Mucosa of descending colon (tissue), 3 donors: ENCODE measurements at regions not wholly inside any gene's neighbourhood (a gene's known extent, or its start where the extent isn't known, plus 50 kb on each side); places are given as distances from the start of the nearest gene placed in this dataset.

ENCODE experiments used
- ATAC-seq: fragments of 200-7000 bp; cut with Tn5 transposase; one replicate; pipeline ENCODE4 v1.9.1; 2020; ENCODE audit warnings: mild to moderate bottlenecking, moderate library complexity
- DNase-seq, 3 donors: peaks; one replicate each; pipeline ENCODE4 v3.0.0-alpha.2; 2020
- H3K36me3 ChIP-seq: fragments of 200-600 bp; one replicate; pipeline ENCODE4 v1.8.0; 2021; ENCODE audit warnings: low read depth, mild to moderate bottlenecking
- H3K4me1 ChIP-seq: fragments of 200-600 bp; one replicate; pipeline ENCODE4 v1.8.0; 2021; ENCODE audit warnings: low read depth, mild to moderate bottlenecking
- H3K4me3 ChIP-seq: fragments of 200-600 bp; one replicate; pipeline ENCODE4 v1.8.0; 2021; ENCODE audit warnings: mild to moderate bottlenecking
- H3K9me3 ChIP-seq: fragments of 200-600 bp; one replicate; pipeline ENCODE4 v1.8.0; 2021; ENCODE audit warnings: mild to moderate bottlenecking
- CTCF ChIP-seq: fragments of 200-600 bp; IDR thresholded peaks from one replicate; pipeline ENCODE4 v1.8.0; 2022; ENCODE audit warnings: antibody characterized with exemption, mild to moderate bottlenecking
- intact Hi-C, 2 donors: fragments of 100-400 bp; cut with DNase I in 1 of 2; cut with micrococcal nuclease in 1 of 2; formaldehyde crosslinking; loops; one replicate each; pipeline versions ENCODE4 v1.11.0 to v1.11.1; 2022; cut with DNase I, micrococcal nuclease
- donor health status: DM: no; HTN: no; CAD: no; lungs with moderate emphysema.
- donor health status: DM: no; HTN: no; CAD: no.
- donor health status: DM: no; HTN: yes; CAD: no.

GRCh38 chr2:107148496-107148895, 262.5 kb upstream of the ST6GAL2 start:
- Histone ChIP-seq H3K4me1 (no peaks in the 10 kb centered on the region), H3K4me3 (no peak overlapping the region), H3K9me3 (no peaks in the 10 kb centered on the region), H3K36me3 (no peaks in the 10 kb centered on the region)
- no peak for ATAC-seq
- intact Hi-C loops: no loop called here
- TF ChIP-seq CTCF: no peak
- DNase-seq: no peak

- intact Hi-C loops: no loop called here
- ATAC-seq (no peak), DNase-seq (no peak)
- H3K4me1 ChIP-seq: no peaks in the 10 kb centered on the region
- TF ChIP-seq CTCF: no peak
- no peaks in the 10 kb centered on the region for H3K36me3 ChIP-seq
- H3K9me3 ChIP-seq: no peaks in the 10 kb centered on the region
- no peak overlapping the region for H3K4me3 ChIP-seq
Observed at GRCh38 chr2:107160640-107161239, 274.8 kb upstream of the ST6GAL2 start.

DNA sequence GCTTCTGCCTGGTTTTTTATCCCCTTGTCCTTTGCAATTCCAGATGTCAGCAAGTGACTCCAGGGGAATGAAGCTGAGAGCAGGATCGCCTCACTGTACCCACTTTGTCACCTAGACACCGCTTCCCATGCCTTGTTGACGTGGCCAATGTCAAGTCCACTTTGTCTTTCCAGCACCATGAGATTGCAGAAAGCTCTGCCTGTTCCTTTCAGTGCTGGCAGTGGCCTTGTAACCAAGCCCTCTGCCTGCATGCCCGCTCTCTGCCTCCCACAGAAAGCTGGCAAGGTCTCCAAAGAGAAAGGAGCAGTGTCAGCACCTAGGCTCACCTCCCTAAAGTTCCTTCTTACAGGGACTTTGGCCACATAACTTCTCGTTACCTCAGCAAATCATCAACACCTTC, 282.2 kb upstream of the ST6GAL2 start:
- Histone ChIP-seq H3K9me3 (no peaks in the 10 kb centered on the region), H3K4me3 (no peak overlapping the region), H3K4me1 (no peaks in the 10 kb centered on the region), H3K36me3 (no peaks in the 10 kb centered on the region)
- ATAC-seq (no peak), DNase-seq (no peak)
- intact Hi-C loops: no loop called here
- no peak for TF ChIP-seq CTCF

DNA sequence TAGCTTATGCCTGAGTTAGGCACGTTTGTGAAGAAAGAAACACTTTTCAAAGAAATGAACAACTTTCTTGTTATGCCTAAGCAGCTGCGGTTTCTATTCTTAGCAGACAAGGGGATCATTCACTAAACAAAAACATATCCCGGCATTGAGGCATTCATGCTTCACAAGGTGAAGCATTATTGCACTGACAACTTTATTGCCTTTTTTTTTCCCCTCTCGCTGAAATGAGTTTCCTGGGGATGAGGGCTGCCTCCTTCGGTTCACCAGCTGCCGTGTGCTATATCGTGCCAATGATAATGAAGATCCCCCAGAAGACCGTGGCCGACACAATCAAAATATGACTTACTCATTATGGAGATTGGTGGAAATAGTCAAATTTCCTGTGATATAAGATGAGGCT, 288.2 kb upstream of the ST6GAL2 start:
- intact Hi-C loops: no loop called here
- H3K36me3 ChIP-seq: no peaks in the 10 kb centered on the region
- H3K9me3 ChIP-seq: no peaks in the 10 kb centered on the region

DNA sequence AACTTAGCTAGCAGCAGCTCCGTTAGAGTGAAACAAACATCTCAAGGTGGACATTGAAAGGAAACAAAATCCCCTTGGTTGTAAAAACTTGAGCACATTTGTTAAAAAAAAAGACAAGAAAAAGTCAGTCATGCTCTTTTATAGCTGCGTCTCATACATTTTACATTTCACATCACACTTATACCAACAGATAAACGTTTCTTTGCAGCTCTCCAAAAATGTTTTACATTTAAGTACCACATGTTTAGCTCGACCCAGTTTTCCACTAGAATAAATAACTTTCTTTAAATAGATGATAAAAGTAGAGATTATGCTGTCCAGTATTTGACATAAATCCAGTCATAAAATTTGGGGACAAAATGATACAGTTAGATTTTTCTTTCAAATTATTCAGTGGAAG, 297.0 kb upstream of the ST6GAL2 start:
- H3K4me1 ChIP-seq: no peaks in the 10 kb centered on the region
- intact Hi-C loops: no loop called here
- DNase-seq (no peak), ATAC-seq (no peak)
- H3K36me3 ChIP-seq: no peaks in the 10 kb centered on the region
- TF ChIP-seq CTCF: no peak
- no peak overlapping the region for H3K4me3 ChIP-seq
- H3K9me3 ChIP-seq: no peaks in the 10 kb centered on the region

More for the DNA sequence above, 288.2 kb upstream of the ST6GAL2 start:
- Histone ChIP-seq H3K4me3 (no peak overlapping the region), H3K4me1 (no peaks in the 10 kb centered on the region)
- ATAC-seq: no peak
- no peak for DNase-seq
- TF ChIP-seq CTCF: no peak

DNA sequence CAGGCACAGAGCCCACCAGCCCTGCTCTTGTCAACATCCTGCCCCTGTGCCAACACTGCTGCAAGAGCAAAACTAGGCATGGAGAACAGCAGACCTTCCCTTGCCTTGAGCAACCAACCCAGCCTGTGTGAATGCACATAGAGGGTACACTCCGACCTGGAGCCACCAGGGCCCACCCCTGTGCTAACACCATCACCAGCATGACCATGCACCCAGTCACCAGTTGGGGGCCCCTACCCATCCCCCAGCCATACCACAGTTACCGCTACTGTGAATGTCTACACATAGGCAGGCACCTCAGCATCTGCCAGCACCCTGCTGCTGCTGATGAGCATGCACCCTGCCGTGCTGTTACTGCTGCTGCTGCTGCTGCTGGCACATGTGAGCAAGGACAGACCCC, 301.9 kb upstream of the ST6GAL2 start:
- intact Hi-C loops: no loop called here
- Histone ChIP-seq H3K4me3 (no peak overlapping the region), H3K9me3 (no peaks in the 10 kb centered on the region), H3K36me3 (no peaks in the 10 kb centered on the region), H3K4me1 (no peaks in the 10 kb centered on the region)
- ATAC-seq (no peak), DNase-seq (no peak)
- TF ChIP-seq CTCF: no peak
